GM21576 (cell line): ENCODE measurements at regions not wholly inside any gene's neighbourhood (a gene's known extent, or its start where the extent isn't known, plus 50 kb on each side); places are given as distances from the start of the nearest gene placed in this dataset.

Experiments
- ATAC-seq: cut with Tn5 transposase; IDR thresholded peaks from one replicate; pipeline ENCODE4 v1.9.1; 2021; ENCODE audit warnings: mild to moderate bottlenecking, moderate library complexity; ENCODE audit not compliant: unreplicated experiment

DNA sequence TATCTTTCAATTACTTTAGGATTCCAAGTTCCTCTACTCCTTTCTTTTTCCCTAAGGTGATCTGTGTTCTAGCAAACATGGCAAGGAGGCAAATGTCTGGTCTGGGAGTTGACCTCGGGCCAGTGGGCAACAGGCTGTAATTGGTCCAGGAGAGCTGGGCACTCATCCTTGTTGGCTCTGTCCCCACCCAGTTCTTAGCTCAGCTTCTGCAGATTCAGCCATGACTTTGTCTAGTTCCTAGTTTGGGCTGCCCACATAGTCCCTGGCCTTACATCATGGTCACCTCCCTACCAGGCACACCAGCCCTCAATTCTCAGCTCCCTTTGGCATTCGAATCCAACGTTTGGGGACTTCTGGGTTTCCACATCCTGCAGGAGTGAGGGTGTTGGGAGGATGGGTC is 92.1 kb upstream of the DAP start:
- ATAC-seq = no peak

DNA sequence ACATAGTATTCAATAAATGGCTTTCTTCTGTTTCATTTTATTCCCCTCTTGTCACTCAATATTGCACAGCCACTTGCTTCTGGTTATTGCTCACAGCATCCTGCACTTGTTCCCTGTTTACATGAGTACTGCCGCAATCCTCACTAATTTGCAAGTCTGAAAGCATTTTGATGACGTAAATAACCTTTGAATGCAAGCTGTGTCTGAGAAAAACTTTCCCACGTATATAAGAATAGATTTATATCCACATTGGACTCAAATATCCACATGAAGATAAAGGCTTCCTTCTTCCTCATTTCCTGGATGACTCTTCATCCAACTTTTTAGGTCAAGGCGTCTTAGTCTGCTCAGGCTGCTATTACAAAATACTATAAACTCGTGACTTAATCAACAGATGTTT is 88.2 kb upstream of the DAP start:
- no peak for ATAC-seq

DNA sequence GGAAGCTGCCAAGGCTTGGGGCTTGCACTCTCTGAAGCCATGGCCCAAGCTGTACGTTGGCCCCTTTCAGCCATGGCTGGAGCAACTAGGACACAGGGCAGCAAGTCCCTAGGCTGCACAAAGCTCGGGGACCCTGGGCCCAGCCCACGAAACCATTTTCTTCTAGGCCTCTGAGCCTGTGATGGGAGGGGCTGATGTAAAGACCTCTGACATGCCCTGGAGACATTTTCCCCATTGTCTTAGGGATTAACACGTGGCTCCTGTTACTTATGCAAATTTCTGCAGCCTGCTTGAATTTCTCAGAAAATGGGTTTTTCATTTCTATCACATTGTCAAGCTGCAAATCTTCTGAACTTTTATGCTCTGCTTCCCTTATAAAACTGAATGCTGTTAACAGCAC is 83.0 kb upstream of the DAP start:
- ATAC-seq = no peak

DNA sequence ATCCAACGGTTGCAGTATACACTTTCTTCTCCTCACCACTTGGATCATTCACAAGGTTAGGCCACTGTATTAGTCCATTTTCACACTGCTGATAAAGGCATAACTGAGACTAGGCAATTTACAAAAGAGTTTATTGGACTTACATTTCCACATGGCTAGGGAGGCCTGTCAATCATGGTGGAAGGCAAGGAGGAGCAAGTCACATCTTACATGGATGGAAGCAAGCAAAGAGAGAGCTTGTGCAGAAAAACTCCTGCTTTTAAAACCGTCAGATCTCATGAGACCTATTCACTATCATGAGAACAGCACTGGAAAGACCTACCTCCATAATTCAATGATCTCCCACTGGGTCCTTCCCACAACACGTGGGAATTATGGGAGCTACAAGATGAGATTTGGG is 81.8 kb upstream of the DAP start:
- ATAC-seq = no peak

DNA sequence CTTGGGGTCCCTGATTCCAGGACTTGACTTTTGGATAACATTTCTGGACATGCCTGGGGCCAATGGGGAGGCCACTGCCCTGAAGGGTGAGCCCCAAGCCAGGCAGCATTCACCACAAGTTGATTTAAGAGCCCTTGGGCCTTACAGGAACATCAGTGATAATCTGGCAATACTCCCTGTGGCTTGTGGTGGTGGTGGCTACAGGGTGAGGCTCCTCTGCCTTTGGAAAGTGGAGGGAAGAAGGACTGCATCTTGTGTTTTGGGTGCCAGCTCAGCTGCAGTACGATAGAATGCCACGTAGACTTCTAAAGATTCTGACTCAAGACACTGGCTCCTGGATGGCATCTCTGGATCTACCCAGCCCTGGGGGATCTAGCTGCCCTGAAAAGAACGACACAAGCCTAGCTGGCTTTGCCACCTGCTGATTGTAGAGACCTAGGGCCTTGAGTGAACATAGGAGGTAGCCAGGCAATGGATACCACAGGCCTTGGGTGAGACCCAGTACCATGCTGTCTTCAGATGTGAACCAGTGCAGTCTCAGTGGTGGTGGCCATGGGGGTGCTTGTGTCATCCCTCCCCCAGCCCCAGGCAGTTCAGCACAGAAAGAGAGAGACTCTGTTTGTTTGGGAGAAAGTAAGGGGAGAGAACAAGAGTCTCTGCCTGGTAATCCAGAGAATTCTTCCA is 79.0 kb upstream of the DAP start:
- ATAC-seq = no peak

DNA sequence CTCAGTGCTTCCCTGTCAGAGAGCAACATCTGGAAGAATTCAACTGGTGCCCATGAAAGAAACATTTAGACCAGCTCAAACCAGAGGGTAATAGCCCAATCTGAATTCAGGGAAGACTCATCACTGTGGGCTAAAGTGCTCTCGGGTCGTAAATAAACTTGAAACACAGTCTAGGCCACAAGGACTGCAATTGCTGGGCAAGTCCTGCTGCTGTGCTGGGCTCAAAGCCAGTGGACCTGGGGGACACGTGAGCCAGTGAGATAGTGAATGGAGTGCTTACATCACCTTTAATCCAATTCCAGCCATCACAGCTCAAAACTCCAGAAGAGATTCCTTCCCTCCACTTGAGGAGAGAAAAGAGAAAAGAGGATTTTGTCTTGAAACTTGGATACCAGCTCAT is 78.1 kb upstream of the DAP start:
- no peak for ATAC-seq

DNA sequence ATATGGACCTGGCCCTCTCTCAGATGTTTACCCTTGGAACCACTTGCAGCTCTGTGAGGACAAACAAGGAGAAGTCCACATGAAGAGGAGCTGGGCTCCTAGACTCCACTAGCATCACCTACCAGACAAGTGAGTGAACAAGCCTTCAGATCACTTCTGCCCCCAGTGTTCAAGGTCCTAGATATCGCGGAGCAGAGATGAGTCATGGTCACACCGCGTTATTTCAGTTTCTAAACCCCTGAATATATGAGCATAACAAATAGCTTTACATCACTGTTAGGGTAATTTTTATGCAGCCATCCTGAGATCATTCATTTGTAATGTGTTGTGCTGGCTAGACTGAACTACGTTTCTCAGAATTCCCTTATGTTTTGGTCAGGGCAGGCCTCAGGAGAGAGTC is 77.0 kb upstream of the DAP start:
- ATAC-seq = peak; percentile 87

DNA sequence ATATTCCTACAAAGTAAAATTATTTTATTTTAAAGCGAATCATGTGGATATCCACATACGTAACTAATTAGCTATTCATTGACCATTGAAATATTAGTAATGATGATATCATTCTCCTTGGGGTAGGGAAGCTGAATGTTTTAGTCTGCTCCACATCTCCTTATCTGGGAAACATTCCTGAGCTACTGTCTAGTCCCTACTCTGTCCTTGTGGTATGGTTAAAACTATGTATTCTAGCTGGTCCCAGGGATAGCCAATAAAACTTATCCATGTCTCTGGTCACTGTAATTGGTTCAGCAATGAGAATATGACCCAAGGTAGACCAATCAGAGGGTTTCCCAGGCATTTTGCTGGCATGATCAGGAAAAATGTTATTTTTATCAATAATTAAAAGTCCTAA is 76.0 kb upstream of the DAP start:
- ATAC-seq = no peak

DNA sequence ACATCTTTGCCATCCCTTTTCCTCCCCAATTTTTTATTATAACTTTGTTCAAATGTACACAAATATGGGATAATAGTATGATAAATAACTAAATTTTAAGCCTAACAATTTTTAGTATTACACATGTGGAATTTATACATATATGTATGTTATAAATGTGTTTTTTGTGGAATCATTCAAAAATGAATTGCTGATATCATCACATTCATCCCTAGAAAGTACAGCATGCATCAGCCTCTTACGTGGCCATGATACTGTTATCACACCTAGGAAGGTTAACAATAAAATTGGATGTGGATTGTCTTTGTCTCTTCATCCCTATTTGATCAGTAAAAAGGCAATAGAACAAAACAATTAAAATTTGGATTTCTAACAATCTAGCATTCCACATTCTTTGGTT is 73.7 kb upstream of the DAP start:
- no peak for ATAC-seq

DNA sequence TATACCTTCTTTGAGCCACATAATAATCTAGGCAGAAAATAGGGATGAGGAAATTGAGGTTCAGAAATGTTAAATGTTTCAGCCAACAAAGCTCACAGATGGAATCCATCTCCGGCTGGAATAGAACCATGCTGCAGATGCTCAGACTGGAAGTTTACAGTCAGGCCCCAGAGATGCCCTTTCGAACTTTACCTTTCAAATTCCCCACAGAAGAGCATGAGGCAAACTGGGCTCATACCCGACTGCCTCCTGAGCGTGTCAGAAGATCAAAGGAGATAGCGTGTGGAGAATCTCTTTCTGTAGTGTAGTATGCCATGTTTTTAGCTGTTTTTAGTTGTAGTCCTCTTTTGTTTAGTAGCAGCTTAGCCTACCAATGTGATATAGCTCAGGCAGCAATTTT is 72.0 kb upstream of the DAP start:
- ATAC-seq = no peak

DNA sequence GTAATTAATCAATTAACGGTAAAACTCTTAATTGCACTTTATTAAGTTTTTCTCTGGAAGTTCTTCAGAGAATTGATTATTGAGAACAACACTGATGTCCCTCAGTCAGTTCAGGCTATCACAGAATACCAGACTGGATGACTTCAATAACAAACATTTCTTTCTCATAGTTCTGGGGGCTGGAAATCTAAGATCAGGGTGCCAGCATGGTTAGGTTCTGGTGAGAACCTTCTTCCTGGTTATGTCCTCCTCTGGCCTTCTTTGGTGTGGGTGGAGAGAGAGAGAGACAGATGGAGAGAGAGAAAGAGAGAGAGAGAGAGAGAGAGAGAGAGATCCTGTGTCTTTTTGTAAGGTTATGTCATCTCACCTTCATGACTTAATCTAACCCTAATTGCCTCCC is 71.4 kb upstream of the DAP start:
- no peak for ATAC-seq

DNA sequence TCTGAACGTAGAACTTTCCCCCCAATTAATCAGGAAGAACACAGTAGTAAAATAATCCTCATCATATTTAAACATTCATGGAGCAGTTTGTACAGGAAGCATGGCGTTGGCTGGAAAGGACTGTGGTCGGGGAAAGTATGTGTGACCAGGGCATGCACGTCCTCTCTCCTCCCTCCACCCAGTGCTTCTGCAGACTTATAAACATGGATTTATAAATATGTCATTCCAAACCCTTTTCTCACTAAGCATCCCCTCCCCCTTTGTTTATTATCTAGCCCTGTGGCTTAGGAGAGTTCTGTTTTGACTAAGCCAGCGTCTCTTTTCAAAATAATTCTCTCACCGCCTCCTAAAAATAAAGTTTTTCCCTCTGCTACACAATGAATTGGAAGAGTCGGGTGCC is 70.4 kb upstream of the DAP start:
- ATAC-seq = no peak

DNA sequence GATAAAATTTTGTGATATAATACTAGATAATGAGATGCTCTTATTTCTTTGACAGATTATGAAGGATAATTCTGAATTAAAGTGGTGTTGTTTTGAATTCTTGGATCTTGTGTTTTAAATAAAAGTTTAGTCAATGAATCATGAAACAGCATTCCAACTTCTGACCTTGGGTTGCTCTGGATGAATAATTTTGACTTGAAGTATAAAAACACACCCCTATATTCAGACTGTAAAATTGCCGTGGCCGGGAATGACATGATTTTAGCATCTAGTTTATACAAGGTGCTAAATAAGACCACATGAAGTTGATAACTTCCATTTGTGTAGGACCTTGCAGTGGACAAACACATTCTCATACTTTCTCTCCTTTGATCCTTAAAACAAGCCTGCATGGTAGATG is 67.2 kb upstream of the DAP start:
- no peak for ATAC-seq

DNA sequence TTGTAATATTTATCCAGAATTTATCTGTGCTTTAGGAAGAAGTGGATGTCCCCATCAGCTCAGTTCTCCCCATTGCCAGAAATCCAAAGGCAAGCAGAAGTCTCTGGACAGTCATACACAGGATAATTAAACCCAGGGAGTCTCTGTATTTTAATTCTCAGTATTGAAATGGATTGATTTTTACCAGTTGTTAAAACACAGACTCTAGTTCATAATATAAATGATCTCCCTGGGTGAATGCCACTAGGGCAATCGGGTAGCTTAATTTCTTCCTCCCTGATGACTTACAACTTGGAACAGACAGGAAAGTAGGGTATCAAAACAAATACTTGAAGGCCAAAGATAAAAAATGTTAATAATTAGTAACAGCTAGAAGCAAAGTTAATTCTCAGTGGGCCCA is 66.5 kb upstream of the DAP start:
- ATAC-seq = no peak

DNA sequence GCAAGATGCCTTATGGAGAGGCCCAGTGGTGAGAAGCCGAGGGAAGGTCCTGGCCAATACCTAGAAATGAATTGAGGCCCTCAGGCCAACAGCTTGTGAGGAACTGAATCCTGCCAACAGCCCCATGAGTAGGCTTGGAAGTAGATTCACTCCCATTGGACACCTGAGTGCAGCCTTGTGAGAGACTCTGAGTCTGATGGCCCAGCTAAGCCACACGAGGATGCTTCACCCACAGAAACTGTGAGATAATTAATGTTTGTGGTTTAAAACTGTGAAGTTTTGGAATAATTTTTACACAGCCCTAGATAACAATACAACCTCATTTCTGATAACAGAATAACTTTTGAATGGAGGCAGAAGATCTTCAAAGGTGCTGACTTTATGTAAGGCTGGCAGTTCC is 65.9 kb upstream of the DAP start:
- ATAC-seq = no peak

DNA sequence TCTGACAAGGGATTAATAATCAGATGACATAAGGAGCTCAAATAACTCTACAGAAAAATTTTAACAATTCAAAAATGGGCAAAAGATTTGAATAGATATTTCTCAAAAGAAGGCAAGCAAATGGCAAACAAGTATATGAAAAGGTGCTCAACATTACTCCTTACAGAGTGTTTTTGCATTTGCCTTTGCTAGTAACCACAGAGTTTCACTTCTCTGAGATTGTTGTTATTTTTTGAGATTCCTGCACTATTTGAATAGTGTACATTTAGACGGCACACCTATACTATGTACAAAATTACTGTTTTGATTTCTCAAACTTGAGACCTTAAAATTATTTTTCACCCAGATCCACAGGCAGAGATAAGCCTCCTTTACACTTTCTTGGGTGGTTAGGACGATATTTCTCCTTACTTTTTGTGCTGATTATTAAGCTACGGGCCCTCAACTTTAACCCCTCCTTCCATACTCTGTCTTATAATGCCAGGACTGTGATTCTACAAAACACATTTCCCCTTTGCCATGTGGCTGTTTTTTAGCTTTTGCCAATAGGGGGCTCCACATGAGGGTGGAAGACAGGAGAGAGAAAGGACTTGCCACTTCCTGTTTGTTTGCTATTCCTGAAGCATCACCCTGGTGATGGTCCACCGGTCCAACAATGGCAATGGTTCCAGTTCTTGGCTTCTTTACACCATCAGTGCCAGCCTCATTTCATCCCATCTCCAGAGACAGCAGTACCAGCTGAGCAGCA is 65.0 kb upstream of the DAP start:
- ATAC-seq = peak; percentile 90

DNA sequence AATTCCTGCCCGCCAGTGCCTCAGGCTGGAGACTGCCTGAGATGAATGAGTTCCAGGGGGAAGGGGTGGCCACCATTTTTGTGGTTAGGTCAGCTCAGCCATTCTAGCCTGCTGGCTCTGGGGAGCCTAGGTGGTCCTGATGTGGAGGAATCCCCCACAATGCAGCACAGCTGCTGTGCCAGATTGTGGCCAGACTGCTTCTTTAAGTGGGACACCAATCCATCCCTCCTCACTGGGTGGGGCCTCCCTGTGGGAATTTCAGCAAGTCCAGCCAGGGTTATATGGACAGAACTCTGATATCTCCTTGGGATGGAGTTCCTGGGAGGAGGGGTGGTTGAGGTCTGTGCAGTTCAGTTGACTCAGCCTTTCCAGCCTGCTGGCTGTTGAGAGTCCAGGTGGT is 51.2 kb upstream of the DAP start:
- no peak for ATAC-seq
